ENCODE measurements at regions not wholly inside any gene's neighbourhood (a gene's known extent, or its start where the extent isn't known, plus 50 kb on each side); places are given as distances from the start of the nearest gene placed in this dataset.
A peak's percentile ranks its signal among the peaks of the same experiment; 100 is the strongest.

- H3K36me3 ChIP-seq, result no peaks in the 10 kb centered on the region
- DNase-seq, result no peak
Observed at GRCh38 chr13:53170910-53171309, 142.3 kb downstream of the OLFM4 start.

DNA sequence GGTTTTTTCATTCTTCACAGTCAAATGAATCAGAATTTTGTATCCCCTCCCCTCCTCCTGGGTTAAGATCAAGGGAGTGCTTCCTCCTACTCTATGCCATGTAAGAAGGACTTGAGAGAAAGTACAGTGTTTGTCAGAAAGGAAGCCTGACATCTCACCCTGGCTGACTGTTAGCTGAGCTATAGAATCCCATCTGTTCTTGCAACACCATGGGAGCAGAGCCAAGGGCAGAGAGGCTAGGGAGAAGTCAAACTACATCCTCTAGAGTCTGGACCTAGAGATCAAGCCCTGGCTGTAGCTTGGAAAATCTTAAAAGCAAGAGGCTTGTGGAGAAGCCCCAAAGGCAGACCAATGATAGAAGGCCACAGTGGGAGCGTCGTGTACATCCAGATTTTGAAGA is 145.9 kb downstream of the OLFM4 start:
- TF ChIP-seq CTCF (IDR thresholded peaks at IDR 0.05) (no peak), POLR2A (IDR thresholded peaks at IDR 0.05) (no peak)

More at GRCh38 chr13:53170910-53171309, 142.3 kb downstream of the OLFM4 start:
- H3K4me1 ChIP-seq, result no peaks in the 10 kb centered on the region
- no peak overlapping the region for H3K27ac ChIP-seq
- H3K9me3 ChIP-seq, result no peaks in the 10 kb centered on the region
- no peaks in the 10 kb centered on the region for H3K27me3 ChIP-seq
- no peak for TF ChIP-seq CTCF (IDR thresholded peaks at IDR 0.05)
- TF ChIP-seq POLR2A (IDR thresholded peaks at IDR 0.05), result no peak
- no peak overlapping the region for H3K4me3 ChIP-seq

GRCh38 chr13:53180684-53181083 is 152.1 kb downstream of the OLFM4 start:
- no peak for TF ChIP-seq CTCF (IDR thresholded peaks at IDR 0.05)
- TF ChIP-seq POLR2A (IDR thresholded peaks at IDR 0.05), result no peak
- H3K4me3 ChIP-seq, result no peak overlapping the region
- H3K36me3 ChIP-seq, result no peaks in the 10 kb centered on the region

More for the DNA sequence above, 145.9 kb downstream of the OLFM4 start:
- Histone ChIP-seq H3K4me3 (no peak overlapping the region), H3K9me3 (no peaks in the 10 kb centered on the region), H3K27ac (no peak overlapping the region), H3K36me3 (no peaks in the 10 kb centered on the region), H3K27me3 (no peaks in the 10 kb centered on the region), H3K4me1 (no peaks in the 10 kb centered on the region)
- no peak for DNase-seq

GRCh38 chr13:53182724-53183123 is 154.1 kb downstream of the OLFM4 start:
- Histone ChIP-seq H3K4me3 (no peak overlapping the region), H3K4me1 (no peaks in the 10 kb centered on the region), H3K27me3 (no peaks in the 10 kb centered on the region), H3K27ac (no peak overlapping the region), H3K9me3 (no peaks in the 10 kb centered on the region), H3K36me3 (no peaks in the 10 kb centered on the region)
- DNase-seq, result no peak
- no peak for TF ChIP-seq CTCF (IDR thresholded peaks at IDR 0.05)
- no peak for TF ChIP-seq POLR2A (IDR thresholded peaks at IDR 0.05)

More at GRCh38 chr13:53180684-53181083, 152.1 kb downstream of the OLFM4 start:
- DNase-seq, result no peak
- Histone ChIP-seq H3K9me3 (no peaks in the 10 kb centered on the region), H3K27me3 (no peaks in the 10 kb centered on the region), H3K4me1 (no peaks in the 10 kb centered on the region), H3K27ac (no peak overlapping the region)

DNA sequence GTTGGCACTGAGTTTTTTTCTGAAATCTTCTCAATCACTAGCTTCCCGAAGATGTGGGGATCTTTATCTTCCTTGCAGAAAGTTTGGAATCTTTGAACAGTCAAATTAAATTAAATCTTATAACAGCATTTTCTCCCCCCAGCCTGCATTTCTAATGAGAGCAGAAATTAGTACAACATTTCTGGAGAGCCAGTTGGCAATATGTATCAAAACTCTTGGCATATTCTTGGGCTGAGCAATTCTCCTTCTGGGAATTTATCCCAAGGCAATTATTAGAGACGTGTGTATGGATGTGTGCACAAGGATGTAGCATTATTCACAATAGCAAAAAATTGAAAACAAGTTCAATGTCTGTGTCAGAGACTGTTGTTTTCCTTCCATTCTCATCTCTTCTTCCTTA is 159.5 kb downstream of the OLFM4 start:
- H3K4me1 ChIP-seq, result no peaks in the 10 kb centered on the region
- TF ChIP-seq POLR2A (IDR thresholded peaks at IDR 0.05) (no peak), CTCF (IDR thresholded peaks at IDR 0.05) (no peak)
- H3K27ac ChIP-seq, result no peak overlapping the region
- no peak overlapping the region for H3K4me3 ChIP-seq
- H3K9me3 ChIP-seq, result no peaks in the 10 kb centered on the region
- DNase-seq, result no peak
- no peaks in the 10 kb centered on the region for H3K27me3 ChIP-seq
- H3K36me3 ChIP-seq, result no peaks in the 10 kb centered on the region

DNA sequence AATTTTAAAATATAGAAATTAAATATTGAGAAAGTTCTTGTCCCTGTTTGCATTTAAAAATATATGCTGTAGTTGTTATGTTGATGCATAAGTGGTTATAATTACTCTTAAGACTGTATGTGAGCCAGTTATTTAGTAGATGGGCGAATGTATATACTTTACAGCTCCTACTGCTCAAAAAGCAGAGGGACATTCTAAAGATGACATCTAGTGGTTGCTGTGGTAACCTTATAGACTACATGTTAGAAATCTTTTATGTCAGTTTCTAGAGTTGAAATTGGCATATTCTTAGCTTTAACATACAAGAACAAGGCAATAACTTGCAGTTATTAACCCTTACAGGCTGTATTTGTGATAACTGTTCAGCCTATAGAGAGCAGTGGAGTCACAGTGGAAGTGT is 160.5 kb downstream of the OLFM4 start:
- H3K9me3 ChIP-seq, result no peaks in the 10 kb centered on the region
- H3K27me3 ChIP-seq, result no peaks in the 10 kb centered on the region
- TF ChIP-seq POLR2A (IDR thresholded peaks at IDR 0.05) (no peak), CTCF (IDR thresholded peaks at IDR 0.05) (peak in 2 of 6 experiments; percentile 4 to 14)
- H3K36me3 ChIP-seq, result no peaks in the 10 kb centered on the region
- DNase-seq, result no peak
- H3K4me1 ChIP-seq, result no peaks in the 10 kb centered on the region
- H3K27ac ChIP-seq, result no peak overlapping the region
- no peak overlapping the region for H3K4me3 ChIP-seq
